ENCODE measurements at regions not wholly inside any gene's neighbourhood (a gene's known extent, or its start where the extent isn't known, plus 50 kb on each side); places are given as distances from the start of the nearest gene placed in this dataset.

DNA sequence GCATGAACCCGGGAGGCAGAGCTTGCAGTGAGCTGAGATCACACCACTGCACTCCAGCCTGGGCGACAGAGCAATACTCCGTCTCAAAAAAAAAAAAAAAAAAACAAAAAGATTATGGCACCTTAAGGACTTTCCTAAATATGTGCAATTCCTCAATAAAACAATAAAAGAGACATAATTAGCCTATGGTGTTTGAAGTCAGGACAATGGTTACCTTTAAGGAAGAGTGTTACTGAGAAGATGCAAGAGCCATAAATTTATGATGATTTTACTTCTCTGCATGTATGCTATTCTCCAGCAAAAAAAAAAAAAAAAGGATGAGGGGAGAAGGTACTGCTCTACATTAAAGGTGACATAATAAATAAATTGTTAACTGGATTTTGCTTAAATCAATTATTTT lies 208.2 kb upstream of the STK17B start:
- no peak overlapping the region for H3K56ac ChIP-seq (ENCODE audit: insufficient read length, low read depth, low read length)
- no peaks in the 10 kb centered on the region for H3K79me2 ChIP-seq (ENCODE audit: insufficient read depth, low read length)
- H3K9me3 ChIP-seq (ENCODE audit: control insufficient read depth, low read depth, low read length): no peaks in the 10 kb centered on the region
- TF ChIP-seq, protein P1, sequence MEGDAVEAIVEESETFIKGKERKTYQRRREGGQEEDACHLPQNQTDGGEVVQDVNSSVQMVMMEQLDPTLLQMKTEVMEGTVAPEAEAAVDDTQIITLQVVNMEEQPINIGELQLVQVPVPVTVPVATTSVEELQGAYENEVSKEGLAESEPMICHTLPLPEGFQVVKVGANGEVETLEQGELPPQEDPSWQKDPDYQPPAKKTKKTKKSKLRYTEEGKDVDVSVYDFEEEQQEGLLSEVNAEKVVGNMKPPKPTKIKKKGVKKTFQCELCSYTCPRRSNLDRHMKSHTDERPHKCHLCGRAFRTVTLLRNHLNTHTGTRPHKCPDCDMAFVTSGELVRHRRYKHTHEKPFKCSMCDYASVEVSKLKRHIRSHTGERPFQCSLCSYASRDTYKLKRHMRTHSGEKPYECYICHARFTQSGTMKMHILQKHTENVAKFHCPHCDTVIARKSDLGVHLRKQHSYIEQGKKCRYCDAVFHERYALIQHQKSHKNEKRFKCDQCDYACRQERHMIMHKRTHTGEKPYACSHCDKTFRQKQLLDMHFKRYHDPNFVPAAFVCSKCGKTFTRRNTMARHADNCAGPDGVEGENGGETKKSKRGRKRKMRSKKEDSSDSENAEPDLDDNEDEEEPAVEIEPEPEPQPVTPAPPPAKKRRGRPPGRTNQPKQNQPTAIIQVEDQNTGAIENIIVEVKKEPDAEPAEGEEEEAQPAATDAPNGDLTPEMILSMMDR (conservative IDR thresholded peaks at IDR 0.05): no peak
- no CpG with 5 or more reads among the region's 3 CpGs for WGBS (ENCODE audit: extremely low coverage, insufficient read length, low lambda C conversion rate)
- H3K27ac ChIP-seq (ENCODE audit: insufficient read length, low read depth, low read length): no peak overlapping the region
- H4K20me1 ChIP-seq (ENCODE audit: control insufficient read depth, insufficient read depth, insufficient read length): no peaks in the 10 kb centered on the region
- H3K79me1 ChIP-seq (ENCODE audit: insufficient read depth, low read depth, low read length, poor library complexity, severe bottlenecking): no peaks in the 10 kb centered on the region
- H3K9me3 Mint-ChIP-seq: no peaks in the 10 kb centered on the region
- H3K23ac ChIP-seq (ENCODE audit: insufficient read length, low read depth, low read length): no peak overlapping the region
- H4K91ac ChIP-seq (ENCODE audit: insufficient read length, low read depth, low read length): no peak overlapping the region
- no peak for DNase-seq
- no peak overlapping the region for H2AFZ ChIP-seq (ENCODE audit: low read length)
- no peak overlapping the region for H3T11ph ChIP-seq (ENCODE audit: low read length)
- no peak overlapping the region for H4K5ac ChIP-seq (ENCODE audit: insufficient read length, low read depth, low read length)
- H3K27me3 Mint-ChIP-seq (ENCODE audit: low read depth): no peaks in the 10 kb centered on the region
- H3K36me3 Mint-ChIP-seq (ENCODE audit: insufficient read depth in 1 of 3, low read depth in 3 of 3): no peaks in the 10 kb centered on the region; a peak in 1 of 7 replicates
- no peak overlapping the region for H2BK5ac ChIP-seq (ENCODE audit: insufficient read length, low read length)
- no peak overlapping the region for H3K4me2 ChIP-seq (ENCODE audit: insufficient read depth, insufficient read length, low read length)
- no peak overlapping the region for H3K9ac ChIP-seq (ENCODE audit: extremely low read depth, insufficient read length, low read length)
- no peak overlapping the region for H2BK120ac ChIP-seq (ENCODE audit: low read depth, low read length, poor library complexity, severe bottlenecking)
- H2AK5ac ChIP-seq (ENCODE audit: insufficient read length, low read length): no peak overlapping the region
- 0 out of 7 replicates have a peak overlapping the region, but pooled peaks of 1 of the 3 experiments have one; percentile 26 for H3K27ac Mint-ChIP-seq
- H2BK20ac ChIP-seq (ENCODE audit: low read depth, low read length, poor library complexity, severe bottlenecking): no peak overlapping the region
- no peak overlapping the region for H3K14ac ChIP-seq (ENCODE audit: insufficient read depth, low read length)
- no peak overlapping the region for H4K8ac ChIP-seq (replicated peaks; ENCODE audit: insufficient read length, low read depth, low read length)
- H3K4ac ChIP-seq (ENCODE audit: low read depth, low read length): no peak overlapping the region
- no peaks in the 10 kb centered on the region for H3K27me3 ChIP-seq (ENCODE audit: insufficient read depth, low read length)
- H3K4me3 Mint-ChIP-seq: no peak overlapping the region
- H3K4me1 Mint-ChIP-seq: no peaks in the 10 kb centered on the region
- no peak overlapping the region for H2BK15ac ChIP-seq (ENCODE audit: low read depth, low read length)
- no peaks in the 10 kb centered on the region for H3K23me2 ChIP-seq (ENCODE audit: insufficient read length, low read depth, low read length, poor library complexity, severe bottlenecking)
- H3K18ac ChIP-seq (ENCODE audit: insufficient read length, low read depth, low read length): no peak overlapping the region
- no peak overlapping the region for H2BK12ac ChIP-seq (ENCODE audit: insufficient read length, low read depth, low read length)
- no peaks in the 10 kb centered on the region for H3K4me1 ChIP-seq (ENCODE audit: insufficient read depth, low read length)

Data from H9 (cell line).